Osteoblast (primary cell): ENCODE measurements at regions not wholly inside any gene's neighbourhood (a gene's known extent, or its start where the extent isn't known, plus 50 kb on each side); places are given as distances from the start of the nearest gene placed in this dataset.

Experiments used
- DNase-seq: peaks from one replicate; pipeline ENCODE4 v3.0.0; 2011; ENCODE audit warnings: low spot score, mixed read lengths; ENCODE audit not compliant: insufficient read length; ENCODE audit errors: missing footprints
- H2AFZ ChIP-seq: 2 replicates; pipeline ENCODE4 v1.6.0; 2011; ENCODE audit warnings: mild to moderate bottlenecking, low read length
- H3K27ac ChIP-seq: 2 replicates; pipeline ENCODE4 v1.5.1; 2011; ENCODE audit warnings: mild to moderate bottlenecking, low read depth, low read length, moderate library complexity
- H3K27me3 ChIP-seq: 2 replicates; pipeline ENCODE4 v1.6.0; 2012; ENCODE audit warnings: mild to moderate bottlenecking, control low read depth, inconsistent platforms, low read length, moderate library complexity; ENCODE audit not compliant: insufficient read depth
- H3K36me3 ChIP-seq: 2 replicates; pipeline ENCODE4 v1.5.1; 2011; ENCODE audit warnings: mild to moderate bottlenecking, low read length, control low read depth, moderate library complexity; ENCODE audit not compliant: insufficient read depth
- H3K4me1 ChIP-seq: 2 replicates; pipeline ENCODE4 v1.5.1; 2011; ENCODE audit warnings: mild to moderate bottlenecking, low read length, control low read depth, moderate library complexity; ENCODE audit not compliant: insufficient read depth
- H3K4me2 ChIP-seq: 2 replicates; pipeline ENCODE4 v1.6.0; 2011; ENCODE audit warnings: mild to moderate bottlenecking, low read length; ENCODE audit not compliant: insufficient read depth
- H3K4me3 ChIP-seq: fragments of 200-600 bp; sonication (generic); 3 replicates; pipeline ENCODE4 v1.5.1; 2012; ENCODE audit warnings: mild to moderate bottlenecking, low read length, inconsistent platforms; ENCODE audit not compliant: insufficient read depth
- H3K79me2 ChIP-seq: 2 replicates; pipeline ENCODE4 v1.6.0; 2012; ENCODE audit warnings: mild to moderate bottlenecking, low read length, control low read depth, inconsistent platforms; ENCODE audit not compliant: insufficient read depth
- H3K9me3 ChIP-seq: 2 replicates; pipeline ENCODE4 v1.5.1; 2011; ENCODE audit warnings: low read depth, low read length, control low read depth
- H4K20me1 ChIP-seq: 2 replicates; pipeline ENCODE4 v1.6.0; 2012; ENCODE audit warnings: mild to moderate bottlenecking, low read length, control low read depth; ENCODE audit not compliant: insufficient read depth
- TF ChIP-seq, protein P1 (sequence below): IDR thresholded peaks from 2 replicates; pipeline ENCODE4 v1.5.1; 2011; ENCODE audit warnings: mild to moderate bottlenecking, low read depth, low read length, moderate library complexity; ENCODE audit errors: extremely low read depth

- H3K27me3 ChIP-seq: no peaks in the 10 kb centered on the region
- no peaks in the 10 kb centered on the region for H3K9me3 ChIP-seq
- H3K27ac ChIP-seq: no peak overlapping the region
- no peaks in the 10 kb centered on the region for H3K4me1 ChIP-seq
- H2AFZ ChIP-seq: no peak overlapping the region
- DNase-seq: no peak
- H3K4me2 ChIP-seq: no peak overlapping the region
- H3K4me3 ChIP-seq: no peak overlapping the region
- TF ChIP-seq, protein P1, sequence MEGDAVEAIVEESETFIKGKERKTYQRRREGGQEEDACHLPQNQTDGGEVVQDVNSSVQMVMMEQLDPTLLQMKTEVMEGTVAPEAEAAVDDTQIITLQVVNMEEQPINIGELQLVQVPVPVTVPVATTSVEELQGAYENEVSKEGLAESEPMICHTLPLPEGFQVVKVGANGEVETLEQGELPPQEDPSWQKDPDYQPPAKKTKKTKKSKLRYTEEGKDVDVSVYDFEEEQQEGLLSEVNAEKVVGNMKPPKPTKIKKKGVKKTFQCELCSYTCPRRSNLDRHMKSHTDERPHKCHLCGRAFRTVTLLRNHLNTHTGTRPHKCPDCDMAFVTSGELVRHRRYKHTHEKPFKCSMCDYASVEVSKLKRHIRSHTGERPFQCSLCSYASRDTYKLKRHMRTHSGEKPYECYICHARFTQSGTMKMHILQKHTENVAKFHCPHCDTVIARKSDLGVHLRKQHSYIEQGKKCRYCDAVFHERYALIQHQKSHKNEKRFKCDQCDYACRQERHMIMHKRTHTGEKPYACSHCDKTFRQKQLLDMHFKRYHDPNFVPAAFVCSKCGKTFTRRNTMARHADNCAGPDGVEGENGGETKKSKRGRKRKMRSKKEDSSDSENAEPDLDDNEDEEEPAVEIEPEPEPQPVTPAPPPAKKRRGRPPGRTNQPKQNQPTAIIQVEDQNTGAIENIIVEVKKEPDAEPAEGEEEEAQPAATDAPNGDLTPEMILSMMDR: no peak
- no peaks in the 10 kb centered on the region for H4K20me1 ChIP-seq
- H3K36me3 ChIP-seq: no peaks in the 10 kb centered on the region
- H3K79me2 ChIP-seq: no peaks in the 10 kb centered on the region
These were observed 218.8 kb upstream of the C11orf87 start for GRCh38 chr11:109203176-109203575.

- H3K27me3 ChIP-seq: no peaks in the 10 kb centered on the region
- TF ChIP-seq, protein P1: no peak
- no peaks in the 10 kb centered on the region for H3K4me1 ChIP-seq
- H2AFZ ChIP-seq: no peak overlapping the region
- H4K20me1 ChIP-seq: no peaks in the 10 kb centered on the region
- DNase-seq: no peak
- H3K36me3 ChIP-seq: no peaks in the 10 kb centered on the region
- no peaks in the 10 kb centered on the region for H3K79me2 ChIP-seq
- no peak overlapping the region for H3K4me3 ChIP-seq
- no peak overlapping the region for H3K27ac ChIP-seq
- no peaks in the 10 kb centered on the region for H3K9me3 ChIP-seq
- no peak overlapping the region for H3K4me2 ChIP-seq
These were observed 216.7 kb upstream of the C11orf87 start for GRCh38 chr11:109205312-109205711.

DNA sequence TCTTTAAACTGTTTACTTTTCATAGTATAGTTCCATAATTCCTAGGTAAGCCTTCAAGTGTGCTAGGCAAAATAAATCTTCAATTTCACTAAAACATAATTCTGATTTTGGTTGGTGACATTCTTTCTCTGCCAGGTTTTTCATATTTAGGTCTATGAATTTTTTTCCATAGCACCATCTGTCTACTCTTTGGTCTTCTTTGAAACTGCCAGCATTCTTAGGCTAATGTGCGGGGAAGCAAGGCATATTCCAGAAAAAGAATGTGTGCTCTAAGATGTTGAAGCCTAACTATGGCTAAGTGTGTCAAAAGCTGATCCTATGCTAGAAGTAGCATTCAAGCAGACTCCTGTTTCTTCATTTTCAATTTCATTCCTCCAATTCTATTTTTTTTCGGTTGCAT, 213.9 kb upstream of the C11orf87 start:
- H3K27me3 ChIP-seq: no peaks in the 10 kb centered on the region

DNA sequence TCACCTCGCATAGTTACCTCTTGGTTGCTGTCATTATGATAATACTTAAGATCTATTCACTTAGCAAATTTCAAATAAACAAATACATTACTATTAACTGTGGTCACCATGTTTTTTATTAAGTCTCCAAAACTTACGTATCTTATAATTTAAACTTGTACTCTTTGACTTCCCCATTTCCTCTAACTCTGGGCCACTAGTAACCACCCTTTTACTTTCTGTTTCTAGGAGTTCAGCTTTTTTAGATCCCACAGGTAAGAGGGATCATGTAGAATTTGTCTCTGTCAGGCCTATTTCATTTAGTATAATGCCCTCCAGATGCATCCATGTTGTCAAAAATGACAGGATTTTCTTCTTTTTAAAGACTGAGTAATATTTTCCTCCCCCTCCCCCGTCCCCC, 212.4 kb upstream of the C11orf87 start:
- no peak overlapping the region for H3K4me3 ChIP-seq
- no peak overlapping the region for H3K4me2 ChIP-seq
- no peak for DNase-seq
- no peak overlapping the region for H3K27ac ChIP-seq
- H3K4me1 ChIP-seq: no peaks in the 10 kb centered on the region
- no peaks in the 10 kb centered on the region for H3K9me3 ChIP-seq
- no peaks in the 10 kb centered on the region for H4K20me1 ChIP-seq
- no peaks in the 10 kb centered on the region for H3K79me2 ChIP-seq
- H3K27me3 ChIP-seq: no peaks in the 10 kb centered on the region
- no peaks in the 10 kb centered on the region for H3K36me3 ChIP-seq
- H2AFZ ChIP-seq: no peak overlapping the region
- TF ChIP-seq, protein P1: no peak

More for the DNA sequence above, 213.9 kb upstream of the C11orf87 start:
- Histone ChIP-seq H3K79me2 (no peaks in the 10 kb centered on the region), H3K4me1 (no peaks in the 10 kb centered on the region), H3K4me3 (no peak overlapping the region), H2AFZ (no peak overlapping the region), H3K9me3 (no peaks in the 10 kb centered on the region), H4K20me1 (no peaks in the 10 kb centered on the region), H3K4me2 (no peak overlapping the region), H3K36me3 (no peaks in the 10 kb centered on the region), H3K27ac (no peak overlapping the region)
- no peak for DNase-seq
- TF ChIP-seq, protein P1: no peak
